H1 (cell line): ENCODE measurements at regions not wholly inside any gene's neighbourhood (a gene's known extent, or its start where the extent isn't known, plus 50 kb on each side); places are given as distances from the start of the nearest gene placed in this dataset.

Source experiments
- EP300 ChIP-seq, 2 experiments: IDR thresholded peaks; 1 replicate in 1 of 2; 2 replicates in 1 of 2; pipeline ENCODE4 v1.6.1; 2011 to 2012; ENCODE audit warnings: low read depth in 2 of 2, low read length in 2 of 2, mild to moderate bottlenecking in 2 of 2, borderline replicate concordance in 1 of 2, inconsistent platforms in 1 of 2, moderate library complexity in 1 of 2
- KDM1A ChIP-seq: fragments of 200-600, 300-600 bp; sonication (generic); IDR thresholded peaks from 2 replicates; pipeline ENCODE4 v1.7.1; 2016; ENCODE audit warnings: mild to moderate bottlenecking, low read length, borderline replicate concordance
- TBP ChIP-seq: IDR thresholded peaks from 2 replicates; pipeline ENCODE4 v1.6.1; 2011; ENCODE audit warnings: low read depth, low read length, improper control_type of control experiment

GRCh38 chr7:113633073-113633472 is 285.7 kb downstream of the PPP1R3A start (continued):
- TF ChIP-seq EP300 (IDR thresholded peaks at IDR 0.05; ENCODE audit: borderline replicate concordance in 1 of 2, low read depth in 2 of 2, low read length in 2 of 2) = no peak
- TF ChIP-seq TBP = no peak
- no peak for TF ChIP-seq KDM1A
